ENCODE measurements at regions not wholly inside any gene's neighbourhood (a gene's known extent, or its start where the extent isn't known, plus 50 kb on each side); places are given as distances from the start of the nearest gene placed in this dataset.

- DNase-seq: no peak
These were observed 605.2 kb downstream of the CCDC171 start for GRCh38 chr9:16158093-16158492.

- DNase-seq: no peak
These were observed 608.6 kb downstream of the CCDC171 start for GRCh38 chr9:16161483-16161882.

- no peak for DNase-seq
These were observed 617.3 kb downstream of the CCDC171 start for GRCh38 chr9:16170119-16170518.

DNA sequence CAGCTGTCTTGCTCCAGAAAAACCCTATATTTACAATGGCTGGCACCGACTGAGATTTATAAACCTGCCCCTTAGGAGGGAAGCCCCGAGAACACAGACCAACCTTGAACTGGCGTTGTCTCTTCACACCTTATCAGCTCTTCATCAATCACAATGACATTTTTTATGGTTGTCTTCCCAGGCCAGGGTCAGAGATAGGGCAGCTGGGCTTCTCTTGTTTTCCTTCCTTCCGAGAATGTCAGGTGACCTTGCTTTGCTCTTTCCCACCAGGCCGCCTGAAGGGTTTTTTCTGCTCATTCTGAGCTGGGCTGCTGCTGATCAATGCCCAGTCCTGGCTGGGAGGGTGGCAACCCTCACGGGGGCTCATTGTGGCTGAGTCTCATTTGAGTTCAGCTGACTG is 619.1 kb downstream of the CCDC171 start:
- DNase-seq: no peak

DNA sequence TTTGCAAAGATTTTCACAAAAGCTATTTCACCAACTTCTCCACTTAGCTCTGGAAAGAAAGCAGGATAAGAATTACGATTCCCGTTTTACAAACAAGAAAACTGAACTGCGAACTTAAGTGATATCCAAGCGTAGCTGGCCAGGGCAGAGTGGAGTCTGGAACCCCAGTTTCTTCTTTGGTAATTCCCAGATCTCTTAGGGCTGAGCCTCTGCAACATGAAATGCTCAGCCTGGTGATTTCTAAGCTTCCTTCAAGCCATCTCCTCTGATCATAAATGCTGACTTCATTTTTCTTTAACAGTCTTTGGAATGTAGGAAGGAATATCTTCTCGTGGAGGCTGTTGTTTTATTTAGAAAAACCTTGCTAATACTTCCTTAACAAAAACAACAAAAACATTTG is 620.0 kb downstream of the CCDC171 start:
- no peak for DNase-seq

DNA sequence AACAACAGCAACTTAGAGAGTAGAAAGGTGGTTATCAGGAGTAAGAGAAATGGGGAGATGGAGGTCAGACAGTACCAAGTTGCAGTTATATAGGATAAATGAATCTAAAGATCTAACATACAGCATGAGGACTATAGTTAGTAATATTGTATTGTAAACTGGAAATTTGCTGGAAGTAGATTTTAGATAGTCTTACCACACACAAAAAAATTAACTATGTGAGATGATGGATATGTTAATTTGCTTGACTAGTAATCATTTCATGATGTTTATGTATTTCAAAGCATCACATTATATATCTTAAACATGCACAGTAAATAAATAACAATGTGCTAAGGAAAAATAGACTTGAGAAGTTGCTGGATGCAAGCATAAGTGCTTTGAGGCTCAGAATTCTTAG is 622.1 kb downstream of the CCDC171 start:
- DNase-seq: no peak

GRCh38 chr9:16175461-16175860 is 622.6 kb downstream of the CCDC171 start:
- no peak for DNase-seq

DNA sequence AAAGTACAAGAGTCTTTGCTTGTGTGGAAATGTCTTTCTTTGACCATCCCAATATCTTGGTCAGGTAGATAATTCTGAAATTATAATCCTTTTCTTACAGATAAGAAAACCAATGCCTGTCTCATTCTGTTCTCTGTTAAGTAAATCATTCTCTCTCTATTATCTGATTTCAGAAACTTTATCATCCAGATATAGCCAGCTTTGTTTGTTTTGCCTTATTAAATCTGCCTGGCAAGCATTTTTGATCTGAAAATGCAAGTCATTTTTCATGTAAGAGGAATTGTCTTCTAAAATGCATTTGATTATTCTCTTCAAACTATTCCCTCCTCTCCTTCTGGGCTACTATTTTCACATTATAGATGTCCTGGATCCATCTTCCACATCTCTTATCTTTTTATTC is 625.5 kb downstream of the CCDC171 start:
- no peak for DNase-seq

- DNase-seq: no peak
These were observed 626.7 kb downstream of the CCDC171 start for GRCh38 chr9:16179566-16179965.

- no peak for DNase-seq
These were observed 627.2 kb downstream of the CCDC171 start for GRCh38 chr9:16180091-16180490.

DNA sequence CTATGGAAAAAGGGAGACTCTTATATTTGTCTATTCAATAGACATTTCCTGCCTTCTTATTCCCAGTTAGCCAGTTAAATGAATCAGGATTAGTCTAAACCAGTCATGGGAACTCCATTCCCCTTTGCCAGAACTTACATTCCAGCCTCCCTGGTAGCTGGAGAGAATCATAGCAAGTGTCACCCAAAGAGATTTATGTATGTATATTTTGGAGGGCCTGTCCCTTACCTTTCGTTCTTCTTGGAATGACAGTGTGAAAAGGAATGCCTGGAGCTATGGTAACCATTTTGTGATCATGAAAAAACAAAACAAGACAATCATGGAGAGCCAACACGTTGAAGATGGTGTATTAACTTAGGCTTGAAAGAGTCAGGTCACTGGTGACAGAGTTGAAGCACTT is 627.7 kb downstream of the CCDC171 start:
- DNase-seq: no peak

GRCh38 chr9:16181539-16181938 is 628.7 kb downstream of the CCDC171 start:
- no peak for DNase-seq

DNA sequence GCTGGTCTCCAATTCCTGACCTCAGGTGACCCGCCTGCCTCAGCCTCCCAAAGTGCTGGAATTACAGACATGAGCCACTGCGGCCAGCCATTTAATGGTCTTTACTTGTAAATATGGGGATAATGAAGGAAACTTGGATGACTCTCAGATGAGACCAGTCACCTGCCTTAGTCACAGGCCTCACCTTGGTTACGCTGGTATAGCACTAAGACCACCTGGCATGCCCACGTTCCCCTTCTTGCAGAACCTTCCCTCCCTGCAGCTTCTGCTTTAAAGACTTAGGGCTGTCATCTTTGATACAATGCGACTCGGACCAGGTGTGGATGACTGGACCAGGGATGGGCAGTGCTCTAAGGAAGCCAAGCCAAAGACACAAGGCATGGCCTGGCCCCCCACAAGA is 629.9 kb downstream of the CCDC171 start:
- DNase-seq: no peak

DNA sequence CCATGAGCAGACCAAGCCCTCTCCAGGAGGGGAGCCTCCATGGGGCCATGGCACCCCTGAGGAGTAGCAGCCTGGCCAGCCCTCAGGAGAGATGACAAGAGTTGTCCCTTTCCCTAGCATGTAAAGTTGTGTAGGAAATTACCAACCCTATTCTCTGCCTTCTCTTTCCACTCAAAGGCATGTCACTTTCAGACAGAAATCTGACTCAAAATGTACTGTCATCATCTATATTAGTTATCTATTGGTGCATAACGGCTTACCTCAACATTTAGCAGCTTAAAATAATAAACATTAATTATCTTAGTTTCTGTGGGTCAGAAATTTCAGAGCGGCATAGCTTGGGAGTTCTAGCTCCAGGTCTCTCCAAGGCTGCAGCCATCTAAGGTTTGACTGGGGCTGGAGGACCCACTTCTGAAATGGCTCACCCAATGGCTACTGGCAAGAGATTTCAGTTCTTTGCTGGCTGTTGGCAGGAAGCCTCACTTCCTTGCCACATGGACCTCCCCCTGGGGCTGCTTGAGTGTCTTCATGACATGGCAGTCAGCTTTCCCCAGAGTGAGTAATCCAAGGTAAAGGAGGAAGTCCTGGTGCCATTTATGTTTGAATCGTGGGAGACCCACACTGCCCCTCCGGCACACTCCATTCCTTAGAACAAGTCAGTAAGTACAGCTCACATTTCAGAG is 632.3 kb downstream of the CCDC171 start:
- no peak for DNase-seq

DNA sequence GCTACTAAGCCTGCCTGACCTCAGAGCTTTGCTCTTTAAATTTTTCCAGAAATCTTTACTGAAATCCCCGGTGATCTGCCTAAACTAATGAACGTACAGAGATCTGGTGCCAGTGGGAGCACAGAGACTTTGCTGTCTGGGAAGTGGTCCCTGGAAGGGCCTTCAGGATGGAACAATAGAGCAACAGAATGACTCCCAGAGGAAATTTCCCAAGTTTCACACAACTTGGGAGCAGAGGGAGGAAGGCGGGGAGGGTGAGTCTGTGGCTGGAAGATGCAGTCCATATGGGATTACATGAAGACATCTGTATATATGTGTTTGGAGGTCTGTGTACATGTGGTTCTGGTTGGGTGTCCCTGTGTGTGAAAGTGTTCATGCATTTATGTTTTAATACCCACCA is 638.3 kb downstream of the CCDC171 start:
- no peak for DNase-seq

DNA sequence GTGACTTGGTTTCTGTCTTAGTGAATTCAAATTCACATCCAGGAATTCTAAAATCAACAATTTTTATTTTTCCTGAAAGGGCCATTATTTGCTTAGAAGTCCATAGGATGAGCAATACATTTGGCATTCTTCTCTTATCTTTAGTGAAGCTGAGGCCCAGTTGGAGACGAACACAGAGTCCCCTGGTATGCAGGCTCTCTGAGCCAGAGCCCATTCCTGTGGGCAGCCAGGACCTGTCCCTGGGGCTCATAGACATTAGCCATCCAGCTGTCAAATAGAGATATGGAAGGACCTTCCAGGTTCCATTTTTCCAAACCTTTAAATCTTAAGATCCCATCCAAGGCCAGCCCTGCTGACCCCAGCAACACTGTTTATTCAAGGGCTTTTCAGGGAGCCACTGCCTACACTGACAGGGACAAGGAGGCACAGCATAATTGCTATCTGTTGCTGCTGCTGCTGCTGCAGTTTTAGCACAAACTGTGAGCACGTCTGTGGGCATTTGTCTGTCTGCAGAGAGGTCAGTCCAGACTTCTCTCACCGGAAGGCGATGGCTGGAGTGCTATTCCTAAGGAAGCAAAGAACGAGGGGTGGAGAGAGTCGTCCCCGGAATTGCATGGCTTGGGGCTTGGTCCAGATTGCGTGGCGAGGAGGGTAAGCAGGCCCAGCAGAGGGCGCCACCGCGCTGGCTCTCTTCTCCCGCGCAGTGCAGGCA is 639.0 kb downstream of the CCDC171 start:
- DNase-seq: no peak

DNA sequence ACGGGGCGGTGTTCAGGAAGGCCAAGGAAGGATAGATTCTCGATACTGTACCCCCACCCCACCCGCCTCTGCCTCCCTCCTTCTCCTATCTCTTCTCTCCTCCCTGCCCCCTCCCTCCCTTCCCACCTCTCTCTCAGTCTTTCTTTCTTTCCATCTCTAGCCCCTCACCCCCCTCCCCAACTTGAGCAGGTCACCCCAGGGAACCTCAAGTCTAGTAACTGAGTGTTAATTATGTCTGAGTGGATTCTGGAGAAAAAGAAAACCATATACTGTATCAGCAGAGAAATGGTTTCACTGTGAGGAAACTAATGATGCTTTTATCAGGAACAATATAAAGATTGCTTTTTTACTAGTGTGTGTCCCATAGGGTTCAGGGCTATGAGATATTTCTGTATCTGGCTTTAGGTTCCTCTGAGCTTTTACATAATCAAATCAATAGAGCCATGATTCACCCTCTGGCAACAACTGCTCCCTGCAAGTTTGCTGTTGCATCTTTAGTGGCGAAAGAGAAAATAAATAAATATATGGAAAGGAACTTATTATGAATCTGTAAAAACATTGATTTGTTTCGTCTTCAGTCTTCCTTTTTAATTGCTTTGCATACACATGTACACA is 639.7 kb downstream of the CCDC171 start:
- DNase-seq: no peak

DNA sequence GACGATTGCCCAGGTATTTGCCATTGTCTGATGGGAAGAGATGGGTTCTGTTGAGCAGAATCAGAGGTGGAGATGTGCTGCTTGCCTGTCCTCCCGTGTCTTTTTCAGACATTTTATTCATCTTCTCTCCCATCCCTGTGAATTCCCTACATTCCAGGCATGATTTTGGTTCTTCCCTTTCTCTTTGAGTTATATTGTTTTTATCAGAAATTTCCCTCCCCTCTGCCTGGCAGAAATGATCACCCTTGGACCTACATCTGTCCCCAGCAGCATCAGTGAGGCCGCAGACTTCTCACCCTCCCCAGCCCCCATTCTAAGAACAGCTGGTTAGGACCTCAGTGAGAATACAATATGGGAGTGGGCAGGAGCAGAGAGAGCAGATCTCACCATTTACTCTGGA is 640.2 kb downstream of the CCDC171 start:
- no peak for DNase-seq

- no peak for DNase-seq
These were observed 643.4 kb downstream of the CCDC171 start for GRCh38 chr9:16196206-16196605.

GRCh38 chr9:16197578-16198370 is 644.9 kb downstream of the CCDC171 start:
- DNase-seq: no peak

DNA sequence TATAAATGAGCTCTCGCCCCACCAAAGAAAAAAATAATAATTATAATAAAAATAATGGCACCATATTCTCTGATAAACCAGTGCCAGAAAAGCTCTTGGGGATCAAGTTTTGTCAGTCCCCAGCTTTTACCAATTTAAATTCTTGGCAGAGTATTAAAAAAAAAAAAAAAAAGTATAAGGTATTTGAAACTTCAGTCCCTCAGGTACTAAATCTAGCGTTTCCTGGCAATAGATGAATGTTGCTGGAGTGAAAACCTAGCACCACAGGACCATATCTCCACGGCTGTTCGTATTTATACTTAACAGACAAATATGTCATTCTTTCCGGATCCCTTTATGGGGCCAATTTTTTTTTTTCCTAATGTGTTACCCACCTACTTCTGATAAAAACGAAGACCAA is 646.2 kb downstream of the CCDC171 start:
- no peak for DNase-seq

DNA sequence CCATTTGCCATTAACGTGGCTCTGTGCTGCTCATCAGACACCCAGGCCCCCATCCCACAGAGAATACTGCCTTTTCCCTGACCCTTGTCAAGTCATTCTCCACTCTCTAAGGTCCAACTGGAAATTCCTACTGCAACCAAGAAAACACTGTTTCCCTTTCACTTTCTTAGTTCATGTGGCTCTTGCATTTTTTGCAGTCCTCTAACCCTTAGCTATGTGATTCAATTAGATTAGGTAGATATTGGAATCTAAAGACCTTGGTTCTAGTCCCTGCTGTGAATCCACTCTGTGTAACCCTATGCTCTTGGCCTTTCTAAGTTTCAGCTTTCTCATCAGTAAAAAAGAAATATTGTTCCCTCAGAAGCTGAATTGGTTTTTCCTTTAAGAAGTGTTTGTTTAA is 649.4 kb downstream of the CCDC171 start:
- no peak for DNase-seq

DNA sequence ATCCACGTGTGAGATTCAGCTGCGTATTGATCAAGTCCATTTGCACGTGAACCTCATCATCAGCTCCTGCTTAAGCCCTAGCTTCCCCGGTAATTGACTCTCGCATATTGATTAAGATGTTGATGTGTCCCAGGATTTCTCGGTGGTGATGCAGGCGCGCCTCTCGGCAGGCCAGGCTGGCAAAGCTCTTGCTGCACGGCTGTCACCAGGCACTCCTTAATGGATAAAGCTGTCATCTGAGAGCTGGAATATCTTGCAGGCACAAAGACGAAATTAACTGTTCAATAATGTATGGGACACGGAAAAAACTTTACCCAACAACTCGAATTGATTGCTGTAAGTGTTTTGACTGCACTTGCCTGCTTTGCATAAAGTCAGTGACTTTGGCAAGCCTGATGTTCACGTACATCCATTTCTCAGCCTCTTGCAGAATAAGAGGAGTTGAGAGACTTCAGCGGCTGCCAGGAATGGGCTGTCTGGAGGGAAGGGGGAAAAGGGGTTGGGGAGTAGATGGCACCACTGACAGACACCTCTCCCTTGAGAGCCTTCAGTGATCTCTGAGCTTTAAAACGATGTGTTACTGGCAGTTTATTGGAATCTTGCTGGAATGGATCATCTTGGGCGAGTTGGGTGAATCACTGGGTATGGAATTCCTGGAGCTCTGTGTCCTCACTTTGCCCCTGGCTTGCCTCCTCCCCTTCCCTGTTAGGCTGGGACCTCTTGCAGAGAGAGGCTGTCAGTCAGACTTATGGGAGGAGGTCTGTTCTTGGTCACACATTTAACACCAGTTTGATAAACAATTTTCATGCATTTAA is 650.3 kb downstream of the CCDC171 start:
- no peak for DNase-seq
